ENCODE measurements at regions not wholly inside any gene's neighbourhood (a gene's known extent, or its start where the extent isn't known, plus 50 kb on each side); places are given as distances from the start of the nearest gene placed in this dataset.

DNA sequence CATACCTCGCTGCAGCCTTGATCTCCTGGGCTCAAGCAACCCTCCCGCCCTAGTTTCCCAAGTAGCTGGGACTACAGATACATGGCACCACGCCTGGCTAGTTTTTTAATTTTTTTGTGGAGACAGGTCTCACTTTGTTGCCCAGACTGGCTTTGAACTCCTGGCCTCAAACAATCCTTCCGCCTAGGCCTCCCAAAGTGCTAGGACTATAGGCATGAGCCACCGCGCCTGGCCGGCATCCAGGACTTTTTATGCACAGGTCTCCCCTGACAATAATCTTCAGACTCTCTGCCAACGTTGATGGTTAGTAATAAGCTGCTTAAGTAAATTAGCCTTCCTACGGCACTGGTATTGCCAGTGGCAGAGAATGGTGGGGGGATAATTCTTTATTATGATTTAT lies 110.5 kb upstream of the MTHFD1L start:
- TF ChIP-seq NFIC (IDR thresholded peaks at IDR 0.05) (peak; percentile 84), TEAD4 (IDR thresholded peaks at IDR 0.05) (no peak), CREB1 (IDR thresholded peaks at IDR 0.05; ENCODE audit: low read depth) (no peak), YY1 (IDR thresholded peaks at IDR 0.05; ENCODE audit: low read depth) (no peak), FOXM1 (IDR thresholded peaks at IDR 0.05; ENCODE audit: borderline replicate concordance, low read depth) (no peak), TCF12 (IDR thresholded peaks at IDR 0.05; ENCODE audit: low read depth) (0 out of 2 replicates have a peak, but pooled peaks have one; percentile 47), EP300 (IDR thresholded peaks at IDR 0.05; ENCODE audit: borderline replicate concordance) (peak; percentile 77), CEBPB (IDR thresholded peaks at IDR 0.05) (no peak), TAF1 (IDR thresholded peaks at IDR 0.05; ENCODE audit: low read depth) (no peak), EGR1 (IDR thresholded peaks at IDR 0.05) (no peak), ZBTB7A (IDR thresholded peaks at IDR 0.05; ENCODE audit: low read depth) (no peak), RAD21 (IDR thresholded peaks at IDR 0.05; ENCODE audit: low read depth) (0 out of 2 replicates have a peak, but pooled peaks have one; percentile 2)
- TF ChIP-seq, protein P1, sequence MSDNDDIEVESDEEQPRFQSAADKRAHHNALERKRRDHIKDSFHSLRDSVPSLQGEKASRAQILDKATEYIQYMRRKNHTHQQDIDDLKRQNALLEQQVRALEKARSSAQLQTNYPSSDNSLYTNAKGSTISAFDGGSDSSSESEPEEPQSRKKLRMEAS (IDR thresholded peaks at IDR 0.05): no peak
- TF ChIP-seq, protein P2, sequence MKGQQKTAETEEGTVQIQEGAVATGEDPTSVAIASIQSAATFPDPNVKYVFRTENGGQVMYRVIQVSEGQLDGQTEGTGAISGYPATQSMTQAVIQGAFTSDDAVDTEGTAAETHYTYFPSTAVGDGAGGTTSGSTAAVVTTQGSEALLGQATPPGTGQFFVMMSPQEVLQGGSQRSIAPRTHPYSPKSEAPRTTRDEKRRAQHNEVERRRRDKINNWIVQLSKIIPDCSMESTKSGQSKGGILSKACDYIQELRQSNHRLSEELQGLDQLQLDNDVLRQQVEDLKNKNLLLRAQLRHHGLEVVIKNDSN (IDR thresholded peaks at IDR 0.05): no peak

DNA sequence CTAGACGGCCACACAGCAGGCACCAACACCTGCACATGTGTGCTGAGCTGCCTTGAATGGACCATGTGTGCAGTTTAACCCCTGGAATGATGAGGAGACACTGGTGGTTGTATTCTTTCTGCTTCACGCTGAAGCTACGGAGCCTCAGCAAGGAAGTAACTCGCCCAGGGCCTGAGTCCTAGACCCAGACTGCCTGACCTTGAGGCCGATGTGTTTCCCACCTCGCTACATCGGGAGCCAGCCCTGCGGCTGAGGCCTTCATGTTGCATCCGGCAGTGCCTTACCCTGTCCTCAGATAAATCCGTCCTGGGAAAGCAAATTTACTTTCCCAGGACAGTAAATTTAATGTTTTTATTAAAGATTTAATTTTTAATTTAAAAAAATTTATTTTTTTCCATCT lies 110.0 kb upstream of the MTHFD1L start:
- no peak for TF ChIP-seq EGR1 (IDR thresholded peaks at IDR 0.05)
- no peak for TF ChIP-seq FOXM1 (IDR thresholded peaks at IDR 0.05; ENCODE audit: borderline replicate concordance, low read depth)
- TF ChIP-seq ZBTB7A (IDR thresholded peaks at IDR 0.05; ENCODE audit: low read depth): no peak
- TF ChIP-seq TEAD4 (IDR thresholded peaks at IDR 0.05): no peak
- no peak for TF ChIP-seq CEBPB (IDR thresholded peaks at IDR 0.05)
- TF ChIP-seq, protein P2 (IDR thresholded peaks at IDR 0.05): no peak
- TF ChIP-seq EP300 (IDR thresholded peaks at IDR 0.05; ENCODE audit: borderline replicate concordance): no peak

DNA sequence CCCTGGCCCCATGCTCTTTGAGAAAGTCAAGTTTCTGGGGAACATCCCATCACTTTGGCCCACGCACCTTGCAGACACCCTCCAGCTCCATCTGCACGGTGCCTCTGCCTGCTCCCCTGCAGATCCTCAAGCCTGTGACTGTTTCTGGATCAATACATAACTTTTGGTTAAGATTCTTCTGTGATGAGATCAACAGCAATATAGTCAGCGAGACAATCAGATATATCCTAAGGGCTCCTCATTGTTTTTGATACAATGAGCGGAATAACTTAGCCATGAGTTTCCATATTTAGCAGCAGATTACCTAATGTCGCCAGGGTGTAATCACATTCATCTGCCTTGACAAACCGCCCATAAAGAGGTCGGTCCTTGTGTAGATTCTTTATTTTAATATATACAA lies 109.3 kb upstream of the MTHFD1L start:
- TF ChIP-seq FOXM1 (IDR thresholded peaks at IDR 0.05; ENCODE audit: borderline replicate concordance, low read depth): peak; percentile 77
- no peak for TF ChIP-seq ZBTB7A (IDR thresholded peaks at IDR 0.05; ENCODE audit: low read depth)
- TF ChIP-seq TAF1 (IDR thresholded peaks at IDR 0.05; ENCODE audit: low read depth): no peak
- peak; percentile 89 for TF ChIP-seq EP300 (IDR thresholded peaks at IDR 0.05; ENCODE audit: borderline replicate concordance)
- peak; percentile 61 for TF ChIP-seq CEBPB (IDR thresholded peaks at IDR 0.05)
- no peak for TF ChIP-seq EGR1 (IDR thresholded peaks at IDR 0.05)
- peak; percentile 67 for TF ChIP-seq TEAD4 (IDR thresholded peaks at IDR 0.05)
- peak; percentile 58 for TF ChIP-seq NFIC (IDR thresholded peaks at IDR 0.05)
- TF ChIP-seq, protein P2 (IDR thresholded peaks at IDR 0.05): no peak
- TF ChIP-seq, protein P3, sequence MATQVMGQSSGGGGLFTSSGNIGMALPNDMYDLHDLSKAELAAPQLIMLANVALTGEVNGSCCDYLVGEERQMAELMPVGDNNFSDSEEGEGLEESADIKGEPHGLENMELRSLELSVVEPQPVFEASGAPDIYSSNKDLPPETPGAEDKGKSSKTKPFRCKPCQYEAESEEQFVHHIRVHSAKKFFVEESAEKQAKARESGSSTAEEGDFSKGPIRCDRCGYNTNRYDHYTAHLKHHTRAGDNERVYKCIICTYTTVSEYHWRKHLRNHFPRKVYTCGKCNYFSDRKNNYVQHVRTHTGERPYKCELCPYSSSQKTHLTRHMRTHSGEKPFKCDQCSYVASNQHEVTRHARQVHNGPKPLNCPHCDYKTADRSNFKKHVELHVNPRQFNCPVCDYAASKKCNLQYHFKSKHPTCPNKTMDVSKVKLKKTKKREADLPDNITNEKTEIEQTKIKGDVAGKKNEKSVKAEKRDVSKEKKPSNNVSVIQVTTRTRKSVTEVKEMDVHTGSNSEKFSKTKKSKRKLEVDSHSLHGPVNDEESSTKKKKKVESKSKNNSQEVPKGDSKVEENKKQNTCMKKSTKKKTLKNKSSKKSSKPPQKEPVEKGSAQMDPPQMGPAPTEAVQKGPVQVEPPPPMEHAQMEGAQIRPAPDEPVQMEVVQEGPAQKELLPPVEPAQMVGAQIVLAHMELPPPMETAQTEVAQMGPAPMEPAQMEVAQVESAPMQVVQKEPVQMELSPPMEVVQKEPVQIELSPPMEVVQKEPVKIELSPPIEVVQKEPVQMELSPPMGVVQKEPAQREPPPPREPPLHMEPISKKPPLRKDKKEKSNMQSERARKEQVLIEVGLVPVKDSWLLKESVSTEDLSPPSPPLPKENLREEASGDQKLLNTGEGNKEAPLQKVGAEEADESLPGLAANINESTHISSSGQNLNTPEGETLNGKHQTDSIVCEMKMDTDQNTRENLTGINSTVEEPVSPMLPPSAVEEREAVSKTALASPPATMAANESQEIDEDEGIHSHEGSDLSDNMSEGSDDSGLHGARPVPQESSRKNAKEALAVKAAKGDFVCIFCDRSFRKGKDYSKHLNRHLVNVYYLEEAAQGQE (IDR thresholded peaks at IDR 0.05; ENCODE audit: low read depth): no peak
- TF ChIP-seq YY1 (IDR thresholded peaks at IDR 0.05; ENCODE audit: low read depth): no peak
- TF ChIP-seq, protein P1 (IDR thresholded peaks at IDR 0.05): peak; percentile 19; the same call in 1 of the 2 replicates
- no peak for TF ChIP-seq RAD21 (IDR thresholded peaks at IDR 0.05; ENCODE audit: low read depth)
- TF ChIP-seq TCF12 (IDR thresholded peaks at IDR 0.05; ENCODE audit: low read depth): peak; percentile 58
- TF ChIP-seq CREB1 (IDR thresholded peaks at IDR 0.05; ENCODE audit: low read depth): no peak

DNA sequence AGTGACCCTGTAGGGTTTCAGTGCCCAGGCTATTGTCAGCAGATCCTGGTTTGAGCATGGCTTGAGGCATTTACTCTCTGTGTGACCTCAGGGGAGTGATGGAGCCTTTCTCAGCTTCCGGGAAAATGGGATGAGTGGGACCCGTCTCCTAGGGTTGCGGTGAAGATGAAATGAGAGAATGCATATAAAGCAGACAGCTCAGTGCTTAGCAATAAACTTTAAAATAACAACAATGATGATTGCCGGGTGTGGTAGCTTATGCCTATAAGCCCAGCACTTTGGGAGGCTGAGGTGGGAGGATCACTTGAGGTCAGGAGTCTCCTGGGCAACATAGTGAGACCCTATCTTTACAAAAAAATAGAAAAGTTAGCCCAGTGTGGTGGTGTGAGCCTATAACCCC lies 106.0 kb upstream of the MTHFD1L start:
- TF ChIP-seq EP300 (IDR thresholded peaks at IDR 0.05; ENCODE audit: borderline replicate concordance) (no peak), RAD21 (IDR thresholded peaks at IDR 0.05; ENCODE audit: low read depth) (no peak), ZBTB7A (IDR thresholded peaks at IDR 0.05; ENCODE audit: low read depth) (no peak), TCF12 (IDR thresholded peaks at IDR 0.05; ENCODE audit: low read depth) (no peak), EGR1 (IDR thresholded peaks at IDR 0.05) (no peak), TEAD4 (IDR thresholded peaks at IDR 0.05) (no peak), CREB1 (IDR thresholded peaks at IDR 0.05; ENCODE audit: low read depth) (no peak), NFIC (IDR thresholded peaks at IDR 0.05) (no peak), FOXM1 (IDR thresholded peaks at IDR 0.05; ENCODE audit: borderline replicate concordance, low read depth) (no peak)
- TF ChIP-seq, protein P3 (IDR thresholded peaks at IDR 0.05; ENCODE audit: low read depth): no peak
- TF ChIP-seq, protein P2 (IDR thresholded peaks at IDR 0.05): no peak

DNA sequence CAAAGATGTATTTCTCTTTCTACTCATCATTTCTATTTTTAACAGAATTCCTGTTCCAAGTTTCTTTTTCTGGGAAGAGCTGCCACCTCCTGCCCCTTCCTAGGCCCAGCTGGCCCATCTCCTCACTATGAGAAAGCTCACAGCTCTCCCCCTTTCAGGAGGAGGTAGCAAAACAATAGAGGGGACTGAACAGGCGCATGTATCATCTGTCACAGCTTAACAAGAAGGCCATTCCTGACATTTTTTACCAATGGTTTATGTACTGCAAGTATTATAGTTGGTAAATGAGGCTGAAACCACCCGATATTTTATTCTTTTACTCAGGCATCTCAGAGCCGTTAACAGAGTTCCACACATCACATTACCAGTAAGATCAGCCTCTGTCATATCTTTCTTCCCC lies 103.7 kb upstream of the MTHFD1L start:
- 0 out of 2 replicates have a peak, but pooled peaks have one; percentile 31 for TF ChIP-seq TCF12 (IDR thresholded peaks at IDR 0.05; ENCODE audit: low read depth)
- no peak for TF ChIP-seq YY1 (IDR thresholded peaks at IDR 0.05; ENCODE audit: low read depth)
- TF ChIP-seq NFIC (IDR thresholded peaks at IDR 0.05): peak; percentile 39; the same call in 1 of the 2 replicates
- peak; percentile 74 for TF ChIP-seq TEAD4 (IDR thresholded peaks at IDR 0.05)
- TF ChIP-seq EP300 (IDR thresholded peaks at IDR 0.05; ENCODE audit: borderline replicate concordance): peak; percentile 64; the same call in 1 of the 2 replicates
